ENCODE measurements at regions not wholly inside any gene's neighbourhood (a gene's known extent, or its start where the extent isn't known, plus 50 kb on each side); places are given as distances from the start of the nearest gene placed in this dataset.

DNA sequence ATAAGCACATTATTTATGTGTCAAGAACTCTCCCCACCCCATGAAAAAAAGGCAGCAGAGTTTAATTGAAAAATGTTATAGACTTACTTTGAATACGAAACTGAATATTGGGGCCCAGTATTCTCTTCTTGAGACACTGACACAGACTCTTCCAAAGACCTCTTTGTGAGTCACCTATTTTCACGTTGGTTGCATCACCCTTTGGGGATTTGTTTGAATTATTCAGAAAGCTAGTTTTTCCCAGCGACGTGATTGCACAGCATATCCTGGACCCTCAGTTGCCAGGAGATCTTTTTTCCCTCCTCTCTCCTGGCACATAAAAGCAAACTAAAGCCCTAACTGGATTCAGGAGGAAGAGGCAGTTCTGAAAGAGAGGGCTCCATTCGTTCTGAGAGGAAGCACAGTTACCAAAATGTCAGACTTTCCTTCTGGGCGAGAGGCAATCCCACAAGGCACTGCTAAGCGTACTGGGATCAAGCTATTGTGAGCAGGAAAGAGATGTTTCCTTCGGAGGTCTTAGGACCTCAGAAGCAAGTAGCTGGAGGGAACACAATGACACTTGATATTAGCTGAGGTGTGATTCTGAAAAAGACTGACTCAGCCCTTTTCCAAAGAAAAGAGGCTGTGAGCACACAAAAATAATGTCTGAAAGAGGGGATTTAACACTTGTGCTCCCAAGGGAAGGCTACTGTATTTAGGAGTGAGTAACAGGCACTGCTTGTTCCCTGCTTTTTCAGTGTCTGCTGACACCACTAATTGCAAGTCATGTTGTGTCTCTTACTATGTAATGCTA lies 65.8 kb upstream of the CADPS start:
- 58 to 59% methylated on average over 8 of the region's 8 CpGs for WGBS, 2 donors
- Histone ChIP-seq H3K36me3 (ENCODE audit: control insufficient read depth in 4 of 4, insufficient read depth in 4 of 4, low read length in 4 of 4) (no peaks in the 10 kb centered on the region), H3K27me3 (ENCODE audit: control insufficient read depth in 3 of 3, insufficient read depth in 3 of 3, low read length in 2 of 3) (no peaks in the 10 kb centered on the region), H3K27ac (ENCODE audit: low read depth in 1 of 2, low read length in 1 of 2) (no peak overlapping the region), H3K4me1 (ENCODE audit: control insufficient read depth in 5 of 5, insufficient read depth in 5 of 5, low read length in 5 of 5) (no peaks in the 10 kb centered on the region), H3K9me3 (ENCODE audit: control insufficient read depth in 4 of 4, insufficient read depth in 3 of 4, low read length in 3 of 4) (peaks cover 0 to 5% (median 0%) of the 10 kb centered on the region in 4 donors), H3K9ac (ENCODE audit: insufficient read depth in 1 of 2, low read length in 2 of 2) (no peak overlapping the region), H3K4me3 (no peak overlapping the region)
- DNase-seq: no peak
- ATAC-seq (ENCODE audit: insufficient read depth, low FRiP score): no peak
- TF ChIP-seq, protein P1, sequence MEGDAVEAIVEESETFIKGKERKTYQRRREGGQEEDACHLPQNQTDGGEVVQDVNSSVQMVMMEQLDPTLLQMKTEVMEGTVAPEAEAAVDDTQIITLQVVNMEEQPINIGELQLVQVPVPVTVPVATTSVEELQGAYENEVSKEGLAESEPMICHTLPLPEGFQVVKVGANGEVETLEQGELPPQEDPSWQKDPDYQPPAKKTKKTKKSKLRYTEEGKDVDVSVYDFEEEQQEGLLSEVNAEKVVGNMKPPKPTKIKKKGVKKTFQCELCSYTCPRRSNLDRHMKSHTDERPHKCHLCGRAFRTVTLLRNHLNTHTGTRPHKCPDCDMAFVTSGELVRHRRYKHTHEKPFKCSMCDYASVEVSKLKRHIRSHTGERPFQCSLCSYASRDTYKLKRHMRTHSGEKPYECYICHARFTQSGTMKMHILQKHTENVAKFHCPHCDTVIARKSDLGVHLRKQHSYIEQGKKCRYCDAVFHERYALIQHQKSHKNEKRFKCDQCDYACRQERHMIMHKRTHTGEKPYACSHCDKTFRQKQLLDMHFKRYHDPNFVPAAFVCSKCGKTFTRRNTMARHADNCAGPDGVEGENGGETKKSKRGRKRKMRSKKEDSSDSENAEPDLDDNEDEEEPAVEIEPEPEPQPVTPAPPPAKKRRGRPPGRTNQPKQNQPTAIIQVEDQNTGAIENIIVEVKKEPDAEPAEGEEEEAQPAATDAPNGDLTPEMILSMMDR (IDR thresholded peaks at IDR 0.05; ENCODE audit: control extremely low read depth, extremely low read depth): no peak

DNA sequence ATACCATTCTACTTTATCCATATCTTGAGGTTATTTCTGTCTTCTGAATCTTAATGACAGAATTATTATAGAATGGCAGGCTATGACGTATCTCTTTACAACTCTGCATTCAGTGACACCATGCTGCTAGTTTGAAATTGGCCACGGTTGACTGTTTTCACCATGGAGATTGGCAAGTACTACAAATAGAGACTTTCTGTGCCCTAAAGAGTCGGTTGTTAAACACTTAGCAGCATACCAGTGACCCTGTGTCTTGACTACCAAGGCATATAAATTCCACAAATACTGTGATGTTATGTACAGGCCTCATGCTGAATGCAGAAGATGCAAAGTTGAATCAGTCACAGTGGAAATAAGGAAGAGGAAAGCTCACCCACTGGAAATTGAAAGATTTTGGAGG lies 67.0 kb upstream of the CADPS start:
- Histone ChIP-seq H3K9ac (ENCODE audit: insufficient read depth in 1 of 2, low read length in 2 of 2) (no peak overlapping the region), H3K36me3 (ENCODE audit: control insufficient read depth in 4 of 4, insufficient read depth in 4 of 4, low read length in 4 of 4) (no peaks in the 10 kb centered on the region), H3K4me3 (no peak overlapping the region), H3K9me3 (ENCODE audit: control insufficient read depth in 4 of 4, insufficient read depth in 3 of 4, low read length in 3 of 4) (peaks cover 0 to 5% (median 0%) of the 10 kb centered on the region in 4 donors), H3K4me1 (ENCODE audit: control insufficient read depth in 5 of 5, insufficient read depth in 5 of 5, low read length in 5 of 5) (no peaks in the 10 kb centered on the region), H3K27ac (ENCODE audit: low read depth in 1 of 2, low read length in 1 of 2) (no peak overlapping the region), H3K27me3 (ENCODE audit: control insufficient read depth in 3 of 3, insufficient read depth in 3 of 3, low read length in 2 of 3) (no peaks in the 10 kb centered on the region)
- 62 to 72% methylated on average over 3 of the region's 3 CpGs for WGBS, 2 donors
- ATAC-seq (ENCODE audit: insufficient read depth, low FRiP score) (no peak), DNase-seq (no peak)
- TF ChIP-seq, protein P1 (IDR thresholded peaks at IDR 0.05; ENCODE audit: control extremely low read depth, extremely low read depth): no peak

DNA sequence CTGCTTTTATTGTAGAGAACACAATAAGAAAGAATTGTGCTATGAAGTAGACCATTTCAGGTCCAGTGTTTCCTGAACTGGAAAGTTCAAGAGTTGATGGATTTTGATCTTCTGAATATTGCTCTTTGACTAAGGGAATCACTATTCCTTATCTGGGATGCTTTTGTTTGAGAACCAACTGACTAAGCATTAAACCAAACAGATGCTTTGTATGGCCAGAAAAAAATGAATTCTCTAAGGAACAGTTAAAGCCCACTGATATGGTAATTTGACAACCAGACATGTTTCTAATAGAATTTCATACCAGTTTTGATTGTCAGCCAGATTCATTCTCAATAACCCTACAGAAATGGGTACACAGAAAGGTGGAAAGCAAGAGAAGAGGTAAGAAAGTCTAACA lies 67.5 kb upstream of the CADPS start:
- Histone ChIP-seq H3K4me1 (ENCODE audit: control insufficient read depth in 5 of 5, insufficient read depth in 5 of 5, low read length in 5 of 5) (no peaks in the 10 kb centered on the region), H3K27ac (ENCODE audit: low read depth in 1 of 2, low read length in 1 of 2) (no peak overlapping the region), H3K9ac (ENCODE audit: insufficient read depth in 1 of 2, low read length in 2 of 2) (no peak overlapping the region), H3K27me3 (ENCODE audit: control insufficient read depth in 3 of 3, insufficient read depth in 3 of 3, low read length in 2 of 3) (no peaks in the 10 kb centered on the region), H3K9me3 (ENCODE audit: control insufficient read depth in 4 of 4, insufficient read depth in 3 of 4, low read length in 3 of 4) (peaks cover 0 to 5% (median 0%) of the 10 kb centered on the region in 4 donors), H3K4me3 (no peak overlapping the region), H3K36me3 (ENCODE audit: control insufficient read depth in 4 of 4, insufficient read depth in 4 of 4, low read length in 4 of 4) (no peaks in the 10 kb centered on the region)
- DNase-seq (no peak), ATAC-seq (ENCODE audit: insufficient read depth, low FRiP score) (no peak)
- TF ChIP-seq, protein P1 (IDR thresholded peaks at IDR 0.05; ENCODE audit: control extremely low read depth, extremely low read depth): no peak

- Histone ChIP-seq H3K9ac (ENCODE audit: insufficient read depth in 1 of 2, low read length in 2 of 2) (no peak overlapping the region), H3K4me1 (ENCODE audit: control insufficient read depth in 5 of 5, insufficient read depth in 5 of 5, low read length in 5 of 5) (no peaks in the 10 kb centered on the region), H3K9me3 (ENCODE audit: control insufficient read depth in 4 of 4, insufficient read depth in 3 of 4, low read length in 3 of 4) (peaks cover 0 to 4% (median 0%) of the 10 kb centered on the region in 4 donors), H3K36me3 (ENCODE audit: control insufficient read depth in 4 of 4, insufficient read depth in 4 of 4, low read length in 4 of 4) (no peaks in the 10 kb centered on the region), H3K27me3 (ENCODE audit: control insufficient read depth in 3 of 3, insufficient read depth in 3 of 3, low read length in 2 of 3) (no peaks in the 10 kb centered on the region), H3K27ac (ENCODE audit: low read depth in 1 of 2, low read length in 1 of 2) (no peak overlapping the region), H3K4me3 (no peak overlapping the region)
- 62 to 69% methylated on average over 4 of the region's 4 CpGs for WGBS, 2 donors
- DNase-seq (no peak), ATAC-seq (ENCODE audit: insufficient read depth, low FRiP score) (no peak)
- TF ChIP-seq, protein P1 (IDR thresholded peaks at IDR 0.05; ENCODE audit: control extremely low read depth, extremely low read depth): no peak
Measured at GRCh38 chr3:62948921-62949320, 73.7 kb upstream of the CADPS start.
